Endodermal cell (in vitro differentiated cells): ENCODE measurements at regions not wholly inside any gene's neighbourhood (a gene's known extent, or its start where the extent isn't known, plus 50 kb on each side); places are given as distances from the start of the nearest gene placed in this dataset.

ENCODE experiments used
- DNase-seq: peaks from one replicate; pipeline ENCODE4 v3.0.0-alpha.2; 2017
- H3K27ac ChIP-seq: 2 replicates; pipeline ENCODE4 v1.5.1; 2013; ENCODE audit warnings: mild to moderate bottlenecking, low read depth, low read length, moderate library complexity
- H3K27me3 ChIP-seq: 2 replicates; pipeline ENCODE4 v1.6.1; 2013; ENCODE audit warnings: mild to moderate bottlenecking, low read length, moderate library complexity; ENCODE audit not compliant: insufficient read depth, control insufficient read depth, poor library complexity, severe bottlenecking
- H3K36me3 ChIP-seq: 2 replicates; pipeline ENCODE4 v1.7.0; 2013; ENCODE audit warnings: mild to moderate bottlenecking, low read length, moderate library complexity; ENCODE audit not compliant: control insufficient read depth, insufficient read depth
- H3K4me1 ChIP-seq: one replicate; pipeline ENCODE4 v1.7.0; 2013; ENCODE audit warnings: low read length; ENCODE audit not compliant: control insufficient read depth, insufficient read depth
- H3K4me3 ChIP-seq: 2 replicates; pipeline ENCODE4 v1.5.1; 2013; ENCODE audit warnings: mild to moderate bottlenecking, low read length, moderate library complexity
- H3K9ac ChIP-seq: 2 replicates; pipeline ENCODE4 v1.6.1; 2013; ENCODE audit warnings: mild to moderate bottlenecking, low read length, moderate library complexity; ENCODE audit not compliant: poor library complexity, severe bottlenecking; ENCODE audit errors: extremely low read depth
- H3K9me3 ChIP-seq: 2 replicates; pipeline ENCODE4 v1.6.1; 2013; ENCODE audit warnings: mild to moderate bottlenecking, low read length, moderate library complexity; ENCODE audit not compliant: control insufficient read depth
- H3K27ac Mint-ChIP-seq: 2 replicates; pipeline ENCODE4 v1.8.0; 2020; ENCODE audit warnings: mixed read lengths
- H3K27me3 Mint-ChIP-seq: 2 replicates; pipeline ENCODE4 v1.8.0; 2021; ENCODE audit warnings: mild to moderate bottlenecking, mixed read lengths; ENCODE audit not compliant: insufficient read depth
- H3K36me3 Mint-ChIP-seq: 2 replicates; pipeline ENCODE4 v1.8.0; 2020; ENCODE audit warnings: low read depth, mixed read lengths
- H3K4me1 Mint-ChIP-seq: 2 replicates; pipeline ENCODE4 v1.8.0; 2020; ENCODE audit warnings: mixed read lengths
- H3K4me3 Mint-ChIP-seq: 2 replicates; pipeline ENCODE4 v1.8.0; 2020; ENCODE audit warnings: mild to moderate bottlenecking, moderate library complexity, mixed read lengths
- H3K9me3 Mint-ChIP-seq: 2 replicates; pipeline ENCODE4 v1.8.0; 2020; ENCODE audit warnings: mild to moderate bottlenecking, mixed read lengths
- CTCF ChIP-seq: fragments of 200-600 bp; sonication (generic); conservative IDR thresholded peaks from 2 replicates; pipeline ENCODE4 v1.5.0; 2021; ENCODE audit warnings: antibody characterized with exemption, mild to moderate bottlenecking
- WGBS, 2 experiments: methylation state at CpG; one replicate each; pipeline versions ENCODE4 v1.1.5 to v1.1.7; 2013; ENCODE audit warnings: missing lambda C conversion rate in 2 of 2, mixed read lengths in 1 of 2; ENCODE audit not compliant: insufficient coverage in 1 of 2, insufficient read length in 1 of 2; 5-methylcytosine and 5-hydroxymethylcytosine counted together

- no peak overlapping the region for H3K27ac Mint-ChIP-seq
Measured at GRCh38 chr12:115305275-115305674, 621.3 kb upstream of the TBX3 start.

GRCh38 chr12:115303723-115304309 lies 619.8 kb upstream of the TBX3 start:
- Histone ChIP-seq H3K4me3 (no peak overlapping the region), H3K9ac (no peak overlapping the region), H3K9me3 (no peaks in the 10 kb centered on the region), H3K27me3 (no peaks in the 10 kb centered on the region), H3K36me3 (no peaks in the 10 kb centered on the region), H3K27ac (no peak overlapping the region), H3K4me1 (no peaks in the 10 kb centered on the region)
- no peaks in the 10 kb centered on the region for H3K4me1 Mint-ChIP-seq
- H3K27me3 Mint-ChIP-seq = peaks cover 15% of the 10 kb centered on the region
- H3K36me3 Mint-ChIP-seq = no peaks in the 10 kb centered on the region
- no peak for TF ChIP-seq CTCF
- H3K4me3 Mint-ChIP-seq = no peak overlapping the region
- no peak for DNase-seq
- H3K27ac Mint-ChIP-seq = no peak overlapping the region
- WGBS, 2 experiments = 90 to 95% methylated on average over 3 to 4 of the region's 4 CpGs
- H3K9me3 Mint-ChIP-seq = no peaks in the 10 kb centered on the region

More at GRCh38 chr12:115305275-115305674, 621.3 kb upstream of the TBX3 start:
- Histone ChIP-seq H3K27me3 (no peaks in the 10 kb centered on the region), H3K4me3 (no peak overlapping the region), H3K4me1 (no peaks in the 10 kb centered on the region), H3K9ac (no peak overlapping the region), H3K9me3 (no peaks in the 10 kb centered on the region), H3K27ac (no peak overlapping the region), H3K36me3 (no peaks in the 10 kb centered on the region)
- WGBS, 2 experiments = 94 to 100% methylated on average over 2 to 4 of the region's 4 CpGs
- Mint-ChIP-seq H3K4me1 (no peaks in the 10 kb centered on the region), H3K27me3 (peaks cover 5% of the 10 kb centered on the region), H3K4me3 (no peak overlapping the region), H3K36me3 (no peaks in the 10 kb centered on the region), H3K9me3 (no peaks in the 10 kb centered on the region)
- DNase-seq = no peak
- no peak for TF ChIP-seq CTCF

GRCh38 chr12:115297445-115297844 lies 613.5 kb upstream of the TBX3 start:
- no peak overlapping the region for H3K4me3 ChIP-seq
- Mint-ChIP-seq H3K36me3 (no peaks in the 10 kb centered on the region), H3K9me3 (no peaks in the 10 kb centered on the region), H3K4me1 (no peaks in the 10 kb centered on the region), H3K4me3 (no peak overlapping the region), H3K27me3 (peaks cover 18% of the 10 kb centered on the region), H3K27ac (no peak overlapping the region)
- H3K27ac ChIP-seq = no peak overlapping the region
- H3K36me3 ChIP-seq = no peaks in the 10 kb centered on the region
- no peak overlapping the region for H3K9ac ChIP-seq
- no peaks in the 10 kb centered on the region for H3K9me3 ChIP-seq
- TF ChIP-seq CTCF = no peak
- DNase-seq = no peak
- H3K4me1 ChIP-seq = no peaks in the 10 kb centered on the region
- 88 to 96% methylated on average over 1 to 2 of the region's 2 CpGs for WGBS, 2 experiments
- H3K27me3 ChIP-seq = no peaks in the 10 kb centered on the region
